Medulla oblongata (tissue), 1 donor: ENCODE measurements at regions not wholly inside any gene's neighbourhood (a gene's known extent, or its start where the extent isn't known, plus 50 kb on each side); places are given as distances from the start of the nearest gene placed in this dataset.
"Not testable (repeated sequence)": the region's sequence is repeated elsewhere in the genome, so short reads cannot be mapped to it uniquely, and the experiment has no call there.

Experiments
- DNase-seq: peaks from one replicate; pipeline ENCODE4 v3.0.0-alpha.2; 2015; ENCODE audit errors: extremely low spot score

- no peak for DNase-seq
These were observed 87.2 kb upstream of the COL1A2 start for GRCh38 chr7:94307399-94308048.

GRCh38 chr7:94311515-94311914 is 83.2 kb upstream of the COL1A2 start:
- no peak for DNase-seq

- DNase-seq: no peak
These were observed 80.8 kb upstream of the COL1A2 start for GRCh38 chr7:94313926-94314325.

- no peak for DNase-seq
These were observed 80.0 kb upstream of the COL1A2 start for GRCh38 chr7:94314413-94315410.

- DNase-seq: not testable (repeated sequence)
These were observed 73.6 kb upstream of the COL1A2 start for GRCh38 chr7:94321138-94321537.

- no peak for DNase-seq
These were observed 70.9 kb upstream of the COL1A2 start for GRCh38 chr7:94323844-94324243.

GRCh38 chr7:94324380-94325121 is 70.1 kb upstream of the COL1A2 start:
- no peak for DNase-seq

- DNase-seq: no peak
These were observed 69.6 kb upstream of the COL1A2 start for GRCh38 chr7:94325122-94325475.

GRCh38 chr7:94330269-94331020 is 64.2 kb upstream of the COL1A2 start:
- DNase-seq: no peak

- no peak for DNase-seq
These were observed 62.1 kb upstream of the COL1A2 start for GRCh38 chr7:94332571-94332970.

GRCh38 chr7:94333810-94334209 is 60.9 kb upstream of the COL1A2 start:
- DNase-seq: no peak

- DNase-seq: no peak
These were observed 59.1 kb upstream of the COL1A2 start for GRCh38 chr7:94335586-94335985.

GRCh38 chr7:94336009-94336408 is 58.7 kb upstream of the COL1A2 start:
- no peak for DNase-seq

- no peak for DNase-seq
These were observed 55.7 kb upstream of the COL1A2 start for GRCh38 chr7:94338921-94339371.

GRCh38 chr7:94344826-94345225 is 49.9 kb upstream of the COL1A2 start:
- DNase-seq: no peak
